H1 (cell line): ENCODE measurements at regions not wholly inside any gene's neighbourhood (a gene's known extent, or its start where the extent isn't known, plus 50 kb on each side); places are given as distances from the start of the nearest gene placed in this dataset.

Experiments used
- CTCF ChIA-PET: fragments of 300-600 bp; sonication (Branson Sonifier 250); formaldehyde crosslinking; loops from one replicate; lab custom pipeline; 2021; ENCODE audit not compliant: partially characterized antibody; lab: Charles Lee
- POLR2A ChIA-PET: fragments of 300-600 bp; sonication (Branson Sonifier 250); formaldehyde crosslinking; loops from one replicate; lab custom pipeline; 2021; ENCODE audit warnings: inconsistent platforms; ENCODE audit not compliant: partially characterized antibody; lab: Charles Lee
- DNase-seq, 2 experiments: peaks; one replicate each; pipeline versions ENCODE4 v3.0.0 to v3.0.0-alpha.2; 2010 to 2022; ENCODE audit warnings: low spot score in 2 of 2, low read depth in 1 of 2, mixed read lengths in 1 of 2
- FAIRE-seq: peaks from 2 replicates; lab custom pipeline; 2011; peaks lifted over from hg19 to GRCh38; lab: Jason Lieb, UNC
- H2AFZ ChIP-seq: 2 replicates; pipeline ENCODE4 v1.8.1; 2012; ENCODE audit warnings: low read length, inconsistent platforms
- H2AK5ac ChIP-seq: 2 replicates; pipeline ENCODE4 v1.6.1; 2013; ENCODE audit warnings: low read depth, low read length
- H2BK120ac ChIP-seq: replicated peaks from 2 replicates; pipeline ENCODE3; 2013; ENCODE audit warnings: low read depth, low read length, inconsistent platforms
- H2BK12ac ChIP-seq: 2 replicates; pipeline ENCODE4 v1.6.1; 2013; ENCODE audit warnings: low read depth, low read length
- H2BK15ac ChIP-seq: 2 replicates; pipeline ENCODE4 v1.6.1; 2013; ENCODE audit warnings: low read length
- H2BK20ac ChIP-seq: 2 replicates; pipeline ENCODE4 v1.6.1; 2013; ENCODE audit warnings: low read length
- H2BK5ac ChIP-seq: 2 replicates; pipeline ENCODE4 v1.6.1; 2013; ENCODE audit warnings: low read depth, low read length
- H3K14ac ChIP-seq: 2 replicates; pipeline ENCODE4 v1.6.1; 2013; ENCODE audit warnings: inconsistent platforms; ENCODE audit not compliant: insufficient read length
- H3K18ac ChIP-seq: 2 replicates; pipeline ENCODE4 v1.6.1; 2013; ENCODE audit warnings: low read length; ENCODE audit errors: extremely low read depth
- H3K23ac ChIP-seq: 2 replicates; pipeline ENCODE4 v1.6.1; 2013; ENCODE audit warnings: inconsistent platforms; ENCODE audit not compliant: insufficient read length
- H3K23me2 ChIP-seq: 2 replicates; pipeline ENCODE4 v1.6.1; 2013; ENCODE audit warnings: low read depth, low read length
- H3K27ac ChIP-seq: 2 replicates; pipeline ENCODE4 v1.6.1; 2011; ENCODE audit warnings: low read depth, low read length, inconsistent platforms
- H3K27me3 ChIP-seq, 4 experiments: replicated peaks in 1 of 4; 1 replicate in 1 of 4; 2 replicates in 3 of 4; pipeline versions ENCODE4 v1.6.1 to v1.8.1; 2011 to 2013; ENCODE audit warnings: low read length in 3 of 4, mild to moderate bottlenecking in 3 of 4, inconsistent platforms in 2 of 4, mixed read lengths in 2 of 4, moderate library complexity in 1 of 4; ENCODE audit not compliant: control insufficient read depth in 3 of 4, insufficient read depth in 3 of 4; ENCODE audit errors: extremely low read depth in 1 of 4
- H3K36me3 ChIP-seq, 4 experiments: 2 replicates each; pipeline versions ENCODE4 v1.6.1 to v1.8.1; 2011 to 2013; ENCODE audit warnings: mild to moderate bottlenecking in 4 of 4, low read length in 3 of 4, moderate library complexity in 2 of 4, control low read depth in 1 of 4, inconsistent platforms in 1 of 4; ENCODE audit not compliant: insufficient read depth in 4 of 4, control insufficient read depth in 2 of 4
- H3K4ac ChIP-seq: replicated peaks from 2 replicates; pipeline ENCODE3; 2013; ENCODE audit warnings: low read length, low read depth, mixed read lengths, inconsistent platforms; ENCODE audit not compliant: insufficient read length
- H3K4me1 ChIP-seq, 4 experiments: replicated peaks in 1 of 4; 1 replicate in 1 of 4; 2 replicates in 3 of 4; pipeline versions ENCODE4 v1.6.1 to v1.8.1; 2011 to 2013; ENCODE audit warnings: low read length in 3 of 4, inconsistent platforms in 2 of 4, mixed read lengths in 1 of 4; ENCODE audit not compliant: insufficient read depth in 4 of 4, control insufficient read depth in 3 of 4
- H3K4me2 ChIP-seq, 2 experiments: 2 replicates each; pipeline versions ENCODE4 v1.6.1 to v1.8.1; 2011 to 2013; ENCODE audit warnings: low read depth in 2 of 2, low read length in 2 of 2, control low read depth in 1 of 2, inconsistent platforms in 1 of 2, mild to moderate bottlenecking in 1 of 2; ENCODE audit not compliant: insufficient read depth in 1 of 2
- H3K4me3 ChIP-seq, 4 experiments: fragments of 200-600, 300-600 bp in 1 of 4; sonication (generic), shearing (Covaris generic), sonication (Bioruptor Twin) in 1 of 4; 2 replicates each; pipeline versions ENCODE4 v1.5.1 to v1.8.1; 2011 to 2016; ENCODE audit warnings: low read length in 4 of 4, low read depth in 3 of 4, control low read depth in 2 of 4, inconsistent platforms in 2 of 4, mild to moderate bottlenecking in 2 of 4, mixed read lengths in 1 of 4, moderate library complexity in 1 of 4; ENCODE audit not compliant: insufficient read depth in 2 of 4; ENCODE audit errors: extremely low read depth in 1 of 4
- H3K56ac ChIP-seq: replicated peaks from 2 replicates; pipeline ENCODE3; 2013; ENCODE audit warnings: low read depth, mild to moderate bottlenecking, mixed read lengths, low read length, inconsistent platforms; ENCODE audit not compliant: insufficient read length
- H3K79me1 ChIP-seq: 2 replicates; pipeline ENCODE4 v1.6.1; 2013; ENCODE audit warnings: low read depth, low read length, control low read depth
- H3K79me2 ChIP-seq, 2 experiments: 2 replicates each; pipeline versions ENCODE4 v1.6.1 to v1.8.1; 2012 to 2013; ENCODE audit warnings: low read length in 2 of 2, mild to moderate bottlenecking in 2 of 2, inconsistent platforms in 1 of 2; ENCODE audit not compliant: insufficient read depth in 2 of 2, control insufficient read depth in 1 of 2
- H3K9ac ChIP-seq, 4 experiments: replicated peaks in 1 of 4; 1 replicate in 1 of 4; 2 replicates in 3 of 4; pipeline versions ENCODE4 v1.6.1 to v1.8.1; 2011 to 2013; ENCODE audit warnings: low read depth in 3 of 4, low read length in 3 of 4, control low read depth in 2 of 4, mild to moderate bottlenecking in 2 of 4, moderate library complexity in 2 of 4, inconsistent platforms in 1 of 4; ENCODE audit errors: extremely low read depth in 1 of 4
- H3K9me3 ChIP-seq, 2 experiments: 2 replicates each; pipeline versions ENCODE4 v1.6.1 to v1.8.1; 2012 to 2013; ENCODE audit warnings: mild to moderate bottlenecking in 2 of 2, moderate library complexity in 2 of 2, control low read depth in 1 of 2, inconsistent platforms in 1 of 2, low read depth in 1 of 2, low read length in 1 of 2, mixed read lengths in 1 of 2; ENCODE audit not compliant: insufficient read depth in 2 of 2
- H4K20me1 ChIP-seq, 2 experiments: replicated peaks in 1 of 2; 2 replicates each; pipeline versions ENCODE3 to v1.8.1; 2011 to 2013; ENCODE audit warnings: inconsistent platforms in 2 of 2, low read length in 2 of 2, mild to moderate bottlenecking in 1 of 2; ENCODE audit not compliant: insufficient read depth in 2 of 2, control insufficient read depth in 1 of 2
- H4K5ac ChIP-seq: 2 replicates; pipeline ENCODE4 v1.6.1; 2013; ENCODE audit warnings: low read length, low read depth, mixed read lengths, inconsistent platforms; ENCODE audit not compliant: insufficient read length
- H4K8ac ChIP-seq: 2 replicates; pipeline ENCODE4 v1.8.0; 2013; ENCODE audit warnings: mild to moderate bottlenecking, moderate library complexity, low read length, inconsistent platforms; ENCODE audit not compliant: insufficient read depth; ENCODE audit errors: extremely low read depth
- H4K91ac ChIP-seq: replicated peaks from 2 replicates; pipeline ENCODE3; 2013; ENCODE audit warnings: low read length, mixed read lengths, inconsistent platforms; ENCODE audit not compliant: insufficient read length
- BRCA1 ChIP-seq: IDR thresholded peaks from 2 replicates; pipeline ENCODE4 v1.6.1; 2012; ENCODE audit warnings: low read depth, low read length, improper control_type of control experiment
- CBX8 ChIP-seq: fragments of 300-800, 300-1000 bp; sonication (generic); IDR thresholded peaks from 2 replicates; pipeline ENCODE4 v1.7.1; 2016; ENCODE audit warnings: low read depth, low read length, borderline replicate concordance
- CHD1 ChIP-seq: IDR thresholded peaks from 2 replicates; pipeline ENCODE4 v1.6.1; 2012; ENCODE audit warnings: low read depth, low read length, improper control_type of control experiment
- HDAC2 ChIP-seq, 2 experiments: fragments of 300-600 bp in 1 of 2; sonication (generic) in 1 of 2; IDR thresholded peaks; 2 replicates each; pipeline ENCODE4 v1.6.1; 2011 to 2012; ENCODE audit warnings: low read depth in 2 of 2, low read length in 2 of 2, mild to moderate bottlenecking in 2 of 2, moderate library complexity in 2 of 2, borderline replicate concordance in 1 of 2, inconsistent platforms in 1 of 2
- JUND ChIP-seq: IDR thresholded peaks from 2 replicates; pipeline ENCODE4 v1.6.1; 2011; ENCODE audit warnings: mild to moderate bottlenecking, improper control_type of control experiment, low read length
- POLR2A ChIP-seq, 2 experiments: IDR thresholded peaks; 1 replicate in 1 of 2; 2 replicates in 1 of 2; pipeline ENCODE4 v1.6.1; 2011; ENCODE audit warnings: low read depth in 2 of 2, low read length in 2 of 2, mild to moderate bottlenecking in 2 of 2; ENCODE audit errors: control extremely low read depth in 1 of 2
- POLR2AphosphoS5 ChIP-seq: IDR thresholded peaks from 2 replicates; pipeline ENCODE4 v1.6.1; 2011; ENCODE audit warnings: low read depth, low read length
- RNF2 ChIP-seq: fragments of 200-900, 300-1000 bp; sonication (generic); IDR thresholded peaks from 2 replicates; pipeline ENCODE4 v1.7.1; 2016; ENCODE audit warnings: borderline replicate concordance, low read depth, mild to moderate bottlenecking, antibody characterized with exemption, low read length; ENCODE audit not compliant: poor library complexity, severe bottlenecking; ENCODE audit errors: missing control alignments
- SIRT6 ChIP-seq: IDR thresholded peaks from one replicate; pipeline ENCODE4 v1.7.1; 2012; ENCODE audit warnings: low read length, inconsistent platforms
- SP4 ChIP-seq: IDR thresholded peaks from 2 replicates; pipeline ENCODE4 v1.6.1; 2012; ENCODE audit warnings: low read length, inconsistent platforms
- YY1 ChIP-seq: IDR thresholded peaks from 2 replicates; pipeline ENCODE4 v1.6.1; 2011; ENCODE audit warnings: low read depth, mild to moderate bottlenecking, low read length
- ZNF274 ChIP-seq: IDR thresholded peaks from 2 replicates; pipeline ENCODE4 v1.7.0; 2012; ENCODE audit warnings: low read length, borderline replicate concordance; ENCODE audit errors: extremely low read depth
- WGBS, 2 experiments: shearing (Covaris generic) in 1 of 2; methylation state at CpG; one replicate each; pipeline versions ENCODE4 v1.1.6 to v1.1.7; 2013 to 2015; ENCODE audit warnings: low lambda C conversion rate in 2 of 2, mixed read lengths in 2 of 2, inconsistent platforms in 1 of 2, low coverage in 1 of 2, missing lambda C conversion rate in 1 of 2; ENCODE audit not compliant: insufficient replicate concordance in 2 of 2, insufficient coverage in 1 of 2, insufficient read length in 1 of 2; ENCODE audit errors: extremely low coverage in 1 of 2, missing lambda C conversion rate in 1 of 2; 5-methylcytosine and 5-hydroxymethylcytosine counted together
- TF ChIP-seq, protein P1 (sequence below), 3 experiments: IDR thresholded peaks; 1 replicate in 2 of 3; 2 replicates in 1 of 3; pipeline versions ENCODE4 v1.5.1 to v1.6.1; 2011; ENCODE audit warnings: low read length in 3 of 3, mild to moderate bottlenecking in 3 of 3, inconsistent platforms in 2 of 3, low read depth in 1 of 3, moderate library complexity in 1 of 3; ENCODE audit not compliant: insufficient read depth in 1 of 3; ENCODE audit errors: control extremely low read depth in 1 of 3

DNA sequence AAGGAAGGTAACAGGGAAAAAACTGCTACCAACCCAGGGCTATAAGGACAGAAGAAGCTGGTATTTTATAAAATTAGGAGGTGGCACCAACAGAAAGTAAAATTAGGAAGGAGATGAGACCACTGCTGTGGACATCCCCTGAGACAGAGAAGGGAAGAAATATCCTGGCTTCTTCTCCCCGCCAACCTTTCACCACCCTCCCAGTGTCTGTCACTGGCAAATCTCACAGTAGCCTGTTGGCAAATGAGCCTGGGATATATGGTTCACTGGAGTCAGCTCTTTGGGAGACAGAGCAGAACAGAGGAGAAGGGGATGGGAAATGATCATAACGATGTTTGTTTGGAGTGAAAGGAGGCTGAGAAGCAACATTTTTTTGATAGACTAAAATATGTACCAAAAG lies 190.9 kb upstream of the PACRGL start:
- Histone ChIP-seq H2BK15ac (no peak overlapping the region), H2BK20ac (no peak overlapping the region), H3K4me2 (no peak overlapping the region), H2AK5ac (no peak overlapping the region), H2BK120ac (no peak overlapping the region), H3K56ac (no peak overlapping the region), H4K91ac (no peak overlapping the region), H4K5ac (no peak overlapping the region), H3K4me3 (no peak overlapping the region), H3K27ac (no peak overlapping the region), H2BK5ac (no peak overlapping the region), H3K14ac (no peak overlapping the region), H3K79me1 (no peaks in the 10 kb centered on the region), H2AFZ (no peak overlapping the region), H3K4me1 (no peaks in the 10 kb centered on the region), H3K23ac (no peak overlapping the region), H3K4ac (no peak overlapping the region), H3K23me2 (no peaks in the 10 kb centered on the region), H2BK12ac (no peak overlapping the region), H4K20me1 (no peaks in the 10 kb centered on the region), H3K27me3 (peaks cover 0 to 1% (median 0%) of the 10 kb centered on the region in 4 experiments; a peak in 1 of 7 replicates), H3K79me2 (no peaks in the 10 kb centered on the region), H3K9ac (no peak overlapping the region), H3K36me3 (no peaks in the 10 kb centered on the region), H3K18ac (no peak overlapping the region), H4K8ac (no peak overlapping the region), H3K9me3 (no peaks in the 10 kb centered on the region)
- DNase-seq, result no peak
- ChIA-PET POLR2A (no interaction called here), CTCF (interaction anchor here (1.4 kb wide), 1 partner anchor 12 kb away, joined by 4 read pairs; no protein-coding TSS in a partner anchor)
- WGBS, 2 experiments, result 87% methylated on average over 2 of the region's 2 CpGs; no CpG with 5 or more reads in 1 of the 2 experiments
- no peak for FAIRE-seq
- TF ChIP-seq POLR2A (IDR thresholded peaks at IDR 0.05; ENCODE audit: control extremely low read depth in 1 of 2, low read depth in 2 of 2, low read length in 2 of 2), result no peak
- no peak for TF ChIP-seq CBX8
- no peak for TF ChIP-seq JUND
- no peak for TF ChIP-seq YY1
- TF ChIP-seq SP4, result no peak
- no peak for TF ChIP-seq SIRT6
- TF ChIP-seq POLR2AphosphoS5, result no peak
- TF ChIP-seq BRCA1, result no peak
- TF ChIP-seq, protein P1, sequence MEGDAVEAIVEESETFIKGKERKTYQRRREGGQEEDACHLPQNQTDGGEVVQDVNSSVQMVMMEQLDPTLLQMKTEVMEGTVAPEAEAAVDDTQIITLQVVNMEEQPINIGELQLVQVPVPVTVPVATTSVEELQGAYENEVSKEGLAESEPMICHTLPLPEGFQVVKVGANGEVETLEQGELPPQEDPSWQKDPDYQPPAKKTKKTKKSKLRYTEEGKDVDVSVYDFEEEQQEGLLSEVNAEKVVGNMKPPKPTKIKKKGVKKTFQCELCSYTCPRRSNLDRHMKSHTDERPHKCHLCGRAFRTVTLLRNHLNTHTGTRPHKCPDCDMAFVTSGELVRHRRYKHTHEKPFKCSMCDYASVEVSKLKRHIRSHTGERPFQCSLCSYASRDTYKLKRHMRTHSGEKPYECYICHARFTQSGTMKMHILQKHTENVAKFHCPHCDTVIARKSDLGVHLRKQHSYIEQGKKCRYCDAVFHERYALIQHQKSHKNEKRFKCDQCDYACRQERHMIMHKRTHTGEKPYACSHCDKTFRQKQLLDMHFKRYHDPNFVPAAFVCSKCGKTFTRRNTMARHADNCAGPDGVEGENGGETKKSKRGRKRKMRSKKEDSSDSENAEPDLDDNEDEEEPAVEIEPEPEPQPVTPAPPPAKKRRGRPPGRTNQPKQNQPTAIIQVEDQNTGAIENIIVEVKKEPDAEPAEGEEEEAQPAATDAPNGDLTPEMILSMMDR (IDR thresholded peaks at IDR 0.05; ENCODE audit: control extremely low read depth in 1 of 3, insufficient read depth in 1 of 3, low read depth in 1 of 3, low read length in 3 of 3), result no peak
- TF ChIP-seq ZNF274, result no peak
- TF ChIP-seq CHD1, result no peak
- TF ChIP-seq HDAC2 (IDR thresholded peaks at IDR 0.05; ENCODE audit: borderline replicate concordance in 1 of 2, low read depth in 2 of 2, low read length in 2 of 2), result no peak
- TF ChIP-seq RNF2, result no peak
